Rectal smooth muscle tissue (tissue), 1 donor: ENCODE measurements at regions not wholly inside any gene's neighbourhood (a gene's known extent, or its start where the extent isn't known, plus 50 kb on each side); places are given as distances from the start of the nearest gene placed in this dataset.

Source experiments
- H3K27ac ChIP-seq: one replicate; pipeline ENCODE4 v1.7.0; 2013; ENCODE audit warnings: low read depth, low read length, inconsistent platforms
- H3K27me3 ChIP-seq: one replicate; pipeline ENCODE4 v1.7.0; 2013; ENCODE audit warnings: low read length; ENCODE audit not compliant: control insufficient read depth, insufficient read depth
- H3K36me3 ChIP-seq: one replicate; pipeline ENCODE4 v1.7.0; 2013; ENCODE audit warnings: low read length; ENCODE audit not compliant: control insufficient read depth, insufficient read depth
- H3K4me1 ChIP-seq: one replicate; pipeline ENCODE4 v1.7.0; 2013; ENCODE audit warnings: low read length; ENCODE audit not compliant: control insufficient read depth, insufficient read depth
- H3K4me3 ChIP-seq: one replicate; pipeline ENCODE4 v1.7.0; 2013; ENCODE audit warnings: low read length
- H3K9ac ChIP-seq: one replicate; pipeline ENCODE4 v1.7.0; 2013; ENCODE audit warnings: low read length

DNA sequence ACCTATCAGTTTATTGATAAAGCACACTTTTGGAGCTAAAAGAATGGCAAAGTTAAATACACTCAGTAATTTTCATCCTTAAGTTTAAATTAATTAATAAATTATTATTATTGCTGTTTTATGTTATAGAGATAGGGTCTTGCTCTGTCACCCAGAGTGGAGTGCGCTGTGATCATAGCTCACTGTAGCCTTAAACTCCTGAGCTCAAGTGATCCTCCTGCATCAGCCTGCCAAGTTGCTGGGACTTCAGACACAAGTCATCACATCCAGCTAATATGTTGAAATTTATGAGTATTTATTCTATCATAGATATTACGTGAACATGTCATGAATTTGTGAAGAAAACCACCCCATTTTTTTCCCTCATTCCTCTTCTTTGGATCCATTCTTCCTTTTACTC, 64.2 kb downstream of the GJA1 start:
- Histone ChIP-seq H3K4me1 (no peaks in the 10 kb centered on the region), H3K27ac (no peak overlapping the region), H3K36me3 (no peaks in the 10 kb centered on the region), H3K27me3 (no peaks in the 10 kb centered on the region), H3K9ac (no peak overlapping the region), H3K4me3 (no peak overlapping the region)

GRCh38 chr6:121503589-121503991, 68.1 kb downstream of the GJA1 start:
- H3K4me1 ChIP-seq, result no peaks in the 10 kb centered on the region
- H3K9ac ChIP-seq, result no peak overlapping the region
- no peaks in the 10 kb centered on the region for H3K27me3 ChIP-seq
- no peaks in the 10 kb centered on the region for H3K36me3 ChIP-seq
- no peak overlapping the region for H3K4me3 ChIP-seq
- no peak overlapping the region for H3K27ac ChIP-seq

GRCh38 chr6:121504227-121504626, 68.8 kb downstream of the GJA1 start:
- Histone ChIP-seq H3K27me3 (no peaks in the 10 kb centered on the region), H3K27ac (no peak overlapping the region), H3K36me3 (no peaks in the 10 kb centered on the region), H3K4me3 (no peak overlapping the region), H3K9ac (no peak overlapping the region), H3K4me1 (no peaks in the 10 kb centered on the region)

DNA sequence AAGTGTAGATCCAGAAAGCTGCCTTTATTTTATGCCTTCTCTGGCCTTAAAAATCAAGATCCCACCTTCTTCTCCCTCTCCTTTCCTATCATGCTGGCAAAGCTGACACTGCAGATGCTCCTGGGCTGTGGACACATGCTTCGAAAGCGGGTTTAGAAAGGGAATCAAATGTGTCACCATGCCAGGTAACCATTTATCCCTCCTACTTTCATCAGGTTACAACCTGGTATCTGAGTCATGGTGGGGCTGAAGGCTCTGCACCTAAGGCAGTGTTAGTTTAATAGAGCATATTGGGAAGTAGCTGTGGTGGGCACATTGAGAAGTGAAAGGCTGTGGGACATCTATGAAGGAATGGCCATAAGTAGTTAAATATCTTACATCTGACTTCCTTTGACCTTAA, 69.8 kb downstream of the GJA1 start:
- Histone ChIP-seq H3K4me1 (no peaks in the 10 kb centered on the region), H3K27me3 (no peaks in the 10 kb centered on the region), H3K4me3 (no peak overlapping the region), H3K36me3 (no peaks in the 10 kb centered on the region), H3K27ac (no peak overlapping the region), H3K9ac (no peak overlapping the region)

GRCh38 chr6:121506761-121507754, 71.6 kb downstream of the GJA1 start:
- no peaks in the 10 kb centered on the region for H3K27me3 ChIP-seq
- H3K36me3 ChIP-seq, result no peaks in the 10 kb centered on the region
- no peak overlapping the region for H3K27ac ChIP-seq
- H3K4me3 ChIP-seq, result no peak overlapping the region
- no peaks in the 10 kb centered on the region for H3K4me1 ChIP-seq
- no peak overlapping the region for H3K9ac ChIP-seq

- Histone ChIP-seq H3K9ac (no peak overlapping the region), H3K4me1 (no peaks in the 10 kb centered on the region), H3K36me3 (no peaks in the 10 kb centered on the region), H3K27ac (no peak overlapping the region), H3K4me3 (no peak overlapping the region), H3K27me3 (no peaks in the 10 kb centered on the region)
These were observed 75.2 kb downstream of the GJA1 start for GRCh38 chr6:121510568-121511177.

DNA sequence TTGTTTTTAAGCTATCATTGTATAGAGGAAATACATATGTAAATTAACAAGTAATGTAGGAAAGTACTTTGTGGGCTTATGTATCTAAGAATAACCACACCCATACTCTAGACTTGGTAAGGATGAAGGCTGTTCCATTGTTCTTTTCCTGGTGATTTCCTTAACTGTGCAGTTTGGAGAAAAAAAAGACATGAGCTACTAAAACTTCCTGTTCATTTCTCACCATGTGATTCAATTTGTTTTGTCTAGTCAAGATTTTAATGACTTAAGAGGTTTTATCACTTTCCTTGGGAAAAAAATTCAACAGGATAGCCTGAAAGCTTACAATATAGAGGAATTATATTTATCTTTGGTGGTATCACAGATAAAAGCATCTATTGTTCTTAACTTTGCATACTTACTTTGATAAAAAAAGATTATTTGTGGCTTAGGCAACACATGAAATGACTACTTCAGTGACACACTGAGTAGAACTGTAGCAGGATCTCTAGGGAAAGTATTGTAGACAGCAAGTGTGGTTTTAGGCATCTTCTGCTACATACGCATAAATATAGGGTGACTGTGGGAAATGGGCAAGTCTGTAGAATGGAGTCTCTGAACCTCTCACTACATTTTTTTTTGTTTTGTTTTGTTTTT, 80.3 kb downstream of the GJA1 start:
- H3K4me3 ChIP-seq, result no peak overlapping the region
- no peaks in the 10 kb centered on the region for H3K4me1 ChIP-seq
- no peaks in the 10 kb centered on the region for H3K36me3 ChIP-seq
- no peak overlapping the region for H3K27ac ChIP-seq
- H3K27me3 ChIP-seq, result no peaks in the 10 kb centered on the region
- H3K9ac ChIP-seq, result no peak overlapping the region

DNA sequence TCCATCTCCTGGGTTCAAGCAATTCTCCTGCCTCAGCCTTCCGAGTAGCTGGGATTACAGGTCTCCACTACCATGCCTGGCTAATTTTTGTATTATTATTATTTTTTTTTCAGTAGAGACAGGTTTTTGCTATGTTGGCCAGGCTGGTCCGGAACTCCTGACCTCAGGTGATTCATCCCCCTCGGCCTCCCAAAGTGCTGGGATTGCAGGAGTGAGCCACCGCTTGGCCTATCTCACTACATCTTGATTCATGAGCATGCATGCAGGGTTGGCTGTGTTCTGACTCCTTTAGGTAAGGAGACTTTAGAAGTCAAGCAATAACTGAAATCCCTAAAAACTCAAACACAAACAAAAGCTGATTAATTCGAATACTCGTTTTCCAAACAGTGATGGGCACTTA, 80.9 kb downstream of the GJA1 start:
- no peak overlapping the region for H3K9ac ChIP-seq
- no peak overlapping the region for H3K4me3 ChIP-seq
- H3K36me3 ChIP-seq, result no peaks in the 10 kb centered on the region
- H3K27me3 ChIP-seq, result no peaks in the 10 kb centered on the region
- H3K27ac ChIP-seq, result no peak overlapping the region
- no peaks in the 10 kb centered on the region for H3K4me1 ChIP-seq

DNA sequence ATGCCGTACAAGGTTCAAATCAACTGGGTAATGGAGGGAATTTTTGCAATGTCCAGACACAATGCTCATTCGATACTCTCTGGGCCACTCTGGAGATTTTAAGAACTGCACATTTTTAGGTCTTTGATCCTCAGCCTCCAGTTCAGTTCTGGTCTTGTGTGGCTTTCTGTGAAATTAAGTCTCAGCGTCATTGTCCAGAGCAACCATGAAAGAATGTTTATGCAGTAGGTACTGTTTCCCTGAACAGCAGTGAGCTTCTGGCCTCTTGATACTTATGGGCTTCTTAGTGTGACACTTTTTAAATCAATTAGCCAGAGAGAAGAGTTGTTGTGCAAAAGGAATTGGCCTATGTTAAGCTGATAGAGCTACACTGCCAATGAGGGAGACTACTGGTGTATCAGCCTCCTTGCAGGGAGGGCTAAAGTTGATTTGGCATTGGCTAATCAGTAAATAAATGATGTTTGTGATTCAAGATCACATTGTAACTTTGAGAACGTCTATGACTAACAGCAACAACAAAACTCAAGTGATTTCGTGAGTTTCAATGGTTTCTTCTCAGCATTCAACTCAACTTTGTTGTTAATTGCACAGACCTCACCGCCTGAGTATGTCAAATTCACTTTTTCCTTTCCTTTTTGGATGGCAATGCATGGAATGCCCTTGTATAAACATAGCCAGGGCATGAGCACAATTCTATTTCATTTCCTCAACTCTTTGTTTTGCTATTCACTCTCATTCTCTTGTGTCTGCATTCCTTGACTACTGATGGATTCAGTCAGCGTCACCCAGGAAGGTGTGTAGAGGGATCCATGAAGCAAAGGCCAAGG, 85.1 kb downstream of the GJA1 start:
- Histone ChIP-seq H3K4me3 (no peak overlapping the region), H3K36me3 (no peaks in the 10 kb centered on the region), H3K27me3 (no peaks in the 10 kb centered on the region), H3K4me1 (peaks cover 3% of the 10 kb centered on the region), H3K9ac (no peak overlapping the region), H3K27ac (no peak overlapping the region)

GRCh38 chr6:121521164-121521555, 85.7 kb downstream of the GJA1 start:
- no peak overlapping the region for H3K4me3 ChIP-seq
- H3K27me3 ChIP-seq, result no peaks in the 10 kb centered on the region
- H3K4me1 ChIP-seq, result peaks cover 8% of the 10 kb centered on the region
- no peaks in the 10 kb centered on the region for H3K36me3 ChIP-seq
- H3K27ac ChIP-seq, result no peak overlapping the region
- H3K9ac ChIP-seq, result no peak overlapping the region

DNA sequence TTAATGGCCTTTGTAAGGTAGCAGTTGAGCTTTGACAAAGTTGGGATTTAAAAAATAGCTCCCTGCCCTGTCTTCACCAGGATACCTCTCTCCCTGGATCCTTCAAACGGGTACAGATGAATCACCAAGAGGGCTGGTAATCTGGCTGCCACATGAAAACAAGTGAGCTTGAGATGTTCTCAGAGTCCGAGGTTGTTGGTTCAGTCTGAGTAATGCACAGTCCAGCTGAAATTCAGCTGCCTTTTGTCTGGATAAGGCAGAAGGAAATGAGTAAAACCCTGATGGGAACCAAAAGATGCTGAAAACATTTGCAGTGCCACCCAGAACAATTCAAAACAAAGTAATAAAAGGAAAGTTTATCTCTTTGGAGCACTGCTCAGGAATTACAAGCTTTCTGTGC, 86.8 kb downstream of the GJA1 start:
- peaks cover 11% of the 10 kb centered on the region for H3K4me1 ChIP-seq
- H3K36me3 ChIP-seq, result no peaks in the 10 kb centered on the region
- H3K4me3 ChIP-seq, result no peak overlapping the region
- H3K27me3 ChIP-seq, result no peaks in the 10 kb centered on the region
- H3K9ac ChIP-seq, result no peak overlapping the region
- H3K27ac ChIP-seq, result peak overlapping the region; percentile 7
